SK-N-SH (cell line): ENCODE measurements at regions not wholly inside any gene's neighbourhood (a gene's known extent, or its start where the extent isn't known, plus 50 kb on each side); places are given as distances from the start of the nearest gene placed in this dataset.

Experiments
- EP300 ChIP-seq, 2 experiments: IDR thresholded peaks; 2 replicates each; pipeline versions ENCODE4 v1.4.0 to v1.6.1; 2012; ENCODE audit warnings: borderline replicate concordance in 1 of 2, low read depth in 1 of 2, low read length in 1 of 2
- EZH2phosphoT487 ChIP-seq: fragments of 200-600 bp; sonication (generic); IDR thresholded peaks from 2 replicates; pipeline ENCODE4 v1.6.1; 2017; ENCODE audit warnings: low read depth, mixed run types, mild to moderate bottlenecking, antibody characterized with exemption, moderate library complexity, borderline replicate concordance
- FOXJ3 ChIP-seq: sonication (generic); formaldehyde crosslinking; IDR thresholded peaks from 2 replicates; pipeline ENCODE4 v1.5.1; 2020; ENCODE audit warnings: mild to moderate bottlenecking, missing genetic modification reagents
- MXI1 ChIP-seq: IDR thresholded peaks from 2 replicates; pipeline ENCODE4 v1.6.1; 2012; ENCODE audit warnings: mild to moderate bottlenecking, low read depth, low read length, improper control_type of control experiment
- NFIC ChIP-seq: IDR thresholded peaks from 2 replicates; pipeline ENCODE4 v1.4.0; 2012; ENCODE audit warnings: borderline replicate concordance
- POLR2AphosphoS5 ChIP-seq: IDR thresholded peaks from 2 replicates; pipeline ENCODE4 v1.6.1; 2012; ENCODE audit warnings: low read depth, low read length
- RAD21 ChIP-seq: IDR thresholded peaks from 2 replicates; pipeline ENCODE4 v1.6.1; 2012; ENCODE audit warnings: mild to moderate bottlenecking, low read length
- SIN3A ChIP-seq: IDR thresholded peaks from 2 replicates; pipeline ENCODE4 v1.6.1; 2012; ENCODE audit warnings: low read depth, mild to moderate bottlenecking, low read length, moderate library complexity, borderline replicate concordance
- TF ChIP-seq, protein P1 (sequence below): fragments of 200-600 bp; sonication (generic); IDR thresholded peaks from 2 replicates; pipeline ENCODE4 v1.6.1; 2017; ENCODE audit warnings: antibody characterized with exemption, mild to moderate bottlenecking, moderate library complexity
- TF ChIP-seq, protein P2 (sequence below): IDR thresholded peaks from 2 replicates; pipeline ENCODE4 v1.4.0; 2012; ENCODE audit warnings: low read depth, borderline replicate concordance
- TF ChIP-seq, protein P3 (sequence below): IDR thresholded peaks from 2 replicates; pipeline ENCODE4 v1.4.0; 2012; ENCODE audit warnings: low read depth
- TF ChIP-seq, protein P4 (sequence below): IDR thresholded peaks from 2 replicates; pipeline ENCODE4 v1.4.0; 2012; ENCODE audit warnings: low read depth, borderline replicate concordance
- TF ChIP-seq, protein P5 (sequence below): IDR thresholded peaks from 2 replicates; pipeline ENCODE4 v1.6.1; 2012; ENCODE audit warnings: mild to moderate bottlenecking, low read depth, low read length, moderate library complexity

DNA sequence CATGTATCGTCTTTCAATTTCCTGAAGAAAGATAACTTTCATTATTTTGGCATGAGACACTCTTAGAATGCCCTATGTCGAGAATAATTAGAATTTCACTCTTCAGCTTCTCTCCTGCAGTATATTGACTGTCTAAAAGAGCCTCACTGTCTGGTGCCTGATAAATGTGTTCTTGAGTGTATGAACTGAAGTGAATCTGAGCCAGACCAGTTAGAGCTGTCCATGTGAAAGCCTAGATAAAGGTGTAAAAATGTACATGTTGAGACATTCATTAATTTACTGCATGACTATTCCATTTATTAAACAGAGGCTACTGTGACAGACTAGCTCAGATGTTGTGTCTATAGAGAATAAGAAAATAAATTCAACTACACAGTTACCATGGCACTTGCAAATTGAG, 283.2 kb downstream of the PCDH18 start:
- TF ChIP-seq MXI1 (no peak), EP300 (IDR thresholded peaks at IDR 0.05; ENCODE audit: borderline replicate concordance in 1 of 2, low read depth in 1 of 2, low read length in 1 of 2) (no peak), SIN3A (no peak), RAD21 (no peak), FOXJ3 (no peak), NFIC (no peak), EZH2phosphoT487 (no peak), POLR2AphosphoS5 (no peak)
- TF ChIP-seq, protein P1, sequence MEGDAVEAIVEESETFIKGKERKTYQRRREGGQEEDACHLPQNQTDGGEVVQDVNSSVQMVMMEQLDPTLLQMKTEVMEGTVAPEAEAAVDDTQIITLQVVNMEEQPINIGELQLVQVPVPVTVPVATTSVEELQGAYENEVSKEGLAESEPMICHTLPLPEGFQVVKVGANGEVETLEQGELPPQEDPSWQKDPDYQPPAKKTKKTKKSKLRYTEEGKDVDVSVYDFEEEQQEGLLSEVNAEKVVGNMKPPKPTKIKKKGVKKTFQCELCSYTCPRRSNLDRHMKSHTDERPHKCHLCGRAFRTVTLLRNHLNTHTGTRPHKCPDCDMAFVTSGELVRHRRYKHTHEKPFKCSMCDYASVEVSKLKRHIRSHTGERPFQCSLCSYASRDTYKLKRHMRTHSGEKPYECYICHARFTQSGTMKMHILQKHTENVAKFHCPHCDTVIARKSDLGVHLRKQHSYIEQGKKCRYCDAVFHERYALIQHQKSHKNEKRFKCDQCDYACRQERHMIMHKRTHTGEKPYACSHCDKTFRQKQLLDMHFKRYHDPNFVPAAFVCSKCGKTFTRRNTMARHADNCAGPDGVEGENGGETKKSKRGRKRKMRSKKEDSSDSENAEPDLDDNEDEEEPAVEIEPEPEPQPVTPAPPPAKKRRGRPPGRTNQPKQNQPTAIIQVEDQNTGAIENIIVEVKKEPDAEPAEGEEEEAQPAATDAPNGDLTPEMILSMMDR, result no peak
- TF ChIP-seq, protein P2, sequence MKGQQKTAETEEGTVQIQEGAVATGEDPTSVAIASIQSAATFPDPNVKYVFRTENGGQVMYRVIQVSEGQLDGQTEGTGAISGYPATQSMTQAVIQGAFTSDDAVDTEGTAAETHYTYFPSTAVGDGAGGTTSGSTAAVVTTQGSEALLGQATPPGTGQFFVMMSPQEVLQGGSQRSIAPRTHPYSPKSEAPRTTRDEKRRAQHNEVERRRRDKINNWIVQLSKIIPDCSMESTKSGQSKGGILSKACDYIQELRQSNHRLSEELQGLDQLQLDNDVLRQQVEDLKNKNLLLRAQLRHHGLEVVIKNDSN, result no peak
- TF ChIP-seq, protein P3, sequence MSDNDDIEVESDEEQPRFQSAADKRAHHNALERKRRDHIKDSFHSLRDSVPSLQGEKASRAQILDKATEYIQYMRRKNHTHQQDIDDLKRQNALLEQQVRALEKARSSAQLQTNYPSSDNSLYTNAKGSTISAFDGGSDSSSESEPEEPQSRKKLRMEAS, result no peak
- TF ChIP-seq, protein P4, sequence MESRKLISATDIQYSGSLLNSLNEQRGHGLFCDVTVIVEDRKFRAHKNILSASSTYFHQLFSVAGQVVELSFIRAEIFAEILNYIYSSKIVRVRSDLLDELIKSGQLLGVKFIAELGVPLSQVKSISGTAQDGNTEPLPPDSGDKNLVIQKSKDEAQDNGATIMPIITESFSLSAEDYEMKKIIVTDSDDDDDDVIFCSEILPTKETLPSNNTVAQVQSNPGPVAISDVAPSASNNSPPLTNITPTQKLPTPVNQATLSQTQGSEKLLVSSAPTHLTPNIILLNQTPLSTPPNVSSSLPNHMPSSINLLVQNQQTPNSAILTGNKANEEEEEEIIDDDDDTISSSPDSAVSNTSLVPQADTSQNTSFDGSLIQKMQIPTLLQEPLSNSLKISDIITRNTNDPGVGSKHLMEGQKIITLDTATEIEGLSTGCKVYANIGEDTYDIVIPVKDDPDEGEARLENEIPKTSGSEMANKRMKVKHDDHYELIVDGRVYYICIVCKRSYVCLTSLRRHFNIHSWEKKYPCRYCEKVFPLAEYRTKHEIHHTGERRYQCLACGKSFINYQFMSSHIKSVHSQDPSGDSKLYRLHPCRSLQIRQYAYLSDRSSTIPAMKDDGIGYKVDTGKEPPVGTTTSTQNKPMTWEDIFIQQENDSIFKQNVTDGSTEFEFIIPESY, result no peak
- TF ChIP-seq, protein P5, sequence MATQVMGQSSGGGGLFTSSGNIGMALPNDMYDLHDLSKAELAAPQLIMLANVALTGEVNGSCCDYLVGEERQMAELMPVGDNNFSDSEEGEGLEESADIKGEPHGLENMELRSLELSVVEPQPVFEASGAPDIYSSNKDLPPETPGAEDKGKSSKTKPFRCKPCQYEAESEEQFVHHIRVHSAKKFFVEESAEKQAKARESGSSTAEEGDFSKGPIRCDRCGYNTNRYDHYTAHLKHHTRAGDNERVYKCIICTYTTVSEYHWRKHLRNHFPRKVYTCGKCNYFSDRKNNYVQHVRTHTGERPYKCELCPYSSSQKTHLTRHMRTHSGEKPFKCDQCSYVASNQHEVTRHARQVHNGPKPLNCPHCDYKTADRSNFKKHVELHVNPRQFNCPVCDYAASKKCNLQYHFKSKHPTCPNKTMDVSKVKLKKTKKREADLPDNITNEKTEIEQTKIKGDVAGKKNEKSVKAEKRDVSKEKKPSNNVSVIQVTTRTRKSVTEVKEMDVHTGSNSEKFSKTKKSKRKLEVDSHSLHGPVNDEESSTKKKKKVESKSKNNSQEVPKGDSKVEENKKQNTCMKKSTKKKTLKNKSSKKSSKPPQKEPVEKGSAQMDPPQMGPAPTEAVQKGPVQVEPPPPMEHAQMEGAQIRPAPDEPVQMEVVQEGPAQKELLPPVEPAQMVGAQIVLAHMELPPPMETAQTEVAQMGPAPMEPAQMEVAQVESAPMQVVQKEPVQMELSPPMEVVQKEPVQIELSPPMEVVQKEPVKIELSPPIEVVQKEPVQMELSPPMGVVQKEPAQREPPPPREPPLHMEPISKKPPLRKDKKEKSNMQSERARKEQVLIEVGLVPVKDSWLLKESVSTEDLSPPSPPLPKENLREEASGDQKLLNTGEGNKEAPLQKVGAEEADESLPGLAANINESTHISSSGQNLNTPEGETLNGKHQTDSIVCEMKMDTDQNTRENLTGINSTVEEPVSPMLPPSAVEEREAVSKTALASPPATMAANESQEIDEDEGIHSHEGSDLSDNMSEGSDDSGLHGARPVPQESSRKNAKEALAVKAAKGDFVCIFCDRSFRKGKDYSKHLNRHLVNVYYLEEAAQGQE, result no peak
